Calu3 (cell line): ENCODE measurements at regions not wholly inside any gene's neighbourhood (a gene's known extent, or its start where the extent isn't known, plus 50 kb on each side); places are given as distances from the start of the nearest gene placed in this dataset.

ENCODE experiments used
- BruUV-seq: library from RNA; stranded (reverse); fragments of 400-500 nt; replicated peaks from 2 replicates; lab custom pipeline; 2021; lab: Mats Ljungman, UMichigan
- CTCF ChIA-PET: fragments of 300-600 bp; sonication (Branson Sonifier 250); formaldehyde crosslinking; loops from one replicate; lab custom pipeline; 2022; ENCODE audit warnings: antibody characterized with exemption; lab: Charles Lee
- DNase-seq: peaks from one replicate; pipeline ENCODE4 v3.0.0; 2022
- H3K27ac Mint-ChIP-seq: one replicate; pipeline ENCODE4 v1.8.0; 2022; ENCODE audit warnings: mixed read lengths; ENCODE audit not compliant: unreplicated experiment
- H3K27me3 Mint-ChIP-seq: one replicate; pipeline ENCODE4 v1.8.0; 2022; ENCODE audit warnings: mixed read lengths; ENCODE audit not compliant: unreplicated experiment
- H3K36me3 Mint-ChIP-seq: one replicate; pipeline ENCODE4 v1.8.0; 2022; ENCODE audit warnings: mild to moderate bottlenecking, moderate library complexity, mixed read lengths; ENCODE audit not compliant: insufficient read depth, unreplicated experiment
- H3K4me1 Mint-ChIP-seq: one replicate; pipeline ENCODE4 v1.8.0; 2022; ENCODE audit warnings: mild to moderate bottlenecking, low read depth, mixed read lengths; ENCODE audit not compliant: unreplicated experiment
- H3K4me3 Mint-ChIP-seq: one replicate; pipeline ENCODE4 v1.8.0; 2022; ENCODE audit warnings: mild to moderate bottlenecking, low read depth, moderate library complexity, mixed read lengths; ENCODE audit not compliant: unreplicated experiment
- H3K9me3 Mint-ChIP-seq: one replicate; pipeline ENCODE4 v1.8.0; 2022; ENCODE audit warnings: low read depth, mixed read lengths; ENCODE audit not compliant: unreplicated experiment
- CTCF ChIP-seq: fragments of 200-600 bp; IDR thresholded peaks from one replicate; pipeline ENCODE4 v1.8.0; 2022; ENCODE audit warnings: antibody characterized with exemption; ENCODE audit not compliant: unreplicated experiment
- intact Hi-C: fragments of 100-400 bp; cut with micrococcal nuclease; formaldehyde crosslinking; loops from one replicate; pipeline ENCODE4 v1.10.0; 2022; ENCODE audit not compliant: unreplicated experiment

DNA sequence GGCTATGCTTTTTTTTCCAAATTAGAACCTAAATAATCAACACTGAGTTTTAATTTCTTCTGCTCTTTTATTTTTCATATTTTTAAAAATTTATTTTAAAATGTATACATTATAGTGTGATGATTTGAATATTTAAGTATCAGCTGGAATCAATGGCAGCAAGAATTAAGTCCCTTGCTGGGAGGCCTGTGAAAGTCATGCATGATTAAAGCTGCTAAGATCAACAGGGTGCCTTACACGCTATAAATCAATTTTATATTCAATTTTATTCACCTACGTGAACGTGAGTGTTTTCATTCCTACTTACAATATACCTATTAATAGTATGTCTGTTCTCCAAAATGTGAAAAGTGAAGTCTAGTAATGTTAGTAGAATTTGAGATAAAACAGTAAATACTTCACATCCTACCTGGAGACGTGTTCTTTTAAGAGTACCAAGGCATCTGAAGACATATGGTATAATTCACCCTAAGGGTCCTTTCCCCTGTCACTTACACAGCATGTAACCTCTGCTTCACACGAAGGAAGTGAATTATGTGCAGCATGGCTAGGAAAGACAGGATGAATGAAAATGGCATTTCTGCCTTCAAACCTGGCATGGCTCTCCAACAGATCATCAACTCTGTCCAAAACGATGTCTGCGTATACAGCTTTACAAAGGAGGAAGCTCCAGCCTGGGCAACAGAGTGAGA lies 640.4 kb upstream of the ROBO1 start:
- no peaks in the 10 kb centered on the region for H3K36me3 Mint-ChIP-seq
- no TSS peak for BruUV-seq
- CTCF ChIA-PET: no interaction called here

DNA sequence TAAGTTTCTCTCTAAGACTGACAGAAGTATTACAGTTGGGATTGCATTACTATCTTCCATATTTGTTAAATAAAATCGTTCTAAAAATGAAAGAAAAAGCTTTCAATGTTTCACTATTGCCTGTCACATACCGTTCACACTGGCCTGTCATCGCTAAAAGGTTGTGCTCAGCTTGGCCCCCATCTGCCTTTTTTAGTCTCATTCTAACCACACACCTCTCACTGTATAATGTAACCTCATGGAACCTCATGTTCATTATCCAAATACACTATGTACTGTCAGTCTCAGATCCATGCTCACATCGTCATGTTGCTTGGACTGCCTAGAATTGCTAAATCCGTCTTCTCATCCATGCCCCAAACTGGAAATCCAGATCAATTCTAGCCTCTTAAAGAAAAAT lies 637.8 kb upstream of the ROBO1 start:
- intact Hi-C loops: no loop called here
- TF ChIP-seq CTCF: no peak
- H3K4me3 Mint-ChIP-seq: no peak overlapping the region
- H3K36me3 Mint-ChIP-seq: no peaks in the 10 kb centered on the region
- BruUV-seq: no TSS peak
- H3K4me1 Mint-ChIP-seq: no peaks in the 10 kb centered on the region
- H3K27me3 Mint-ChIP-seq: no peaks in the 10 kb centered on the region
- CTCF ChIA-PET: no interaction called here
- DNase-seq: no peak
- H3K27ac Mint-ChIP-seq: no peak overlapping the region
- no peaks in the 10 kb centered on the region for H3K9me3 Mint-ChIP-seq

More for the DNA sequence above, 640.4 kb upstream of the ROBO1 start:
- H3K9me3 Mint-ChIP-seq: no peaks in the 10 kb centered on the region
- no peak overlapping the region for H3K4me3 Mint-ChIP-seq
- H3K4me1 Mint-ChIP-seq: no peaks in the 10 kb centered on the region
- H3K27me3 Mint-ChIP-seq: no peaks in the 10 kb centered on the region
- no peak for TF ChIP-seq CTCF
- H3K27ac Mint-ChIP-seq: no peak overlapping the region
- DNase-seq: no peak
- intact Hi-C loops: no loop called here

DNA sequence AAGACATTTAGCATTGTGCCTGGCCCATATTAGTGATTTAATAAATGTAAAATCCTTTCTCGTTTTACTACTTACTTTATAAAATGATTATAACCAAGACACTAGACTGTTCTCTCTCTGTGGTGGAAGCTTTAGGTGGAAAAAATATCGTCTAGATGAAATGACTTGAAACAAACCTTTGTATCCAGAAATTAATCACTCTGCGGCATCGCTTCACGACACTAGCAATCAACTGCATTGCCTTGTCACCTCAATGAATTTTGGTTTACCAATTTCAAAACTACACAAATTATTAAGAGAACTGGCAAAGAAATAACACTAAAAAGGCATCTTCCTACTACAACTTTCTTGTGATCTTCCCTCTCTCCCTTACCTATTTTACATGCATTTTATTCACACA lies 627.2 kb upstream of the ROBO1 start:
- no peaks in the 10 kb centered on the region for H3K36me3 Mint-ChIP-seq
- no TSS peak for BruUV-seq
- H3K4me1 Mint-ChIP-seq: no peaks in the 10 kb centered on the region

GRCh38 chr3:80391573-80391972 lies 623.8 kb upstream of the ROBO1 start:
- CTCF ChIA-PET: no interaction called here
- DNase-seq: no peak
- BruUV-seq: no TSS peak
- intact Hi-C loops: no loop called here
- TF ChIP-seq CTCF: no peak
- H3K27ac Mint-ChIP-seq: no peak overlapping the region
- H3K36me3 Mint-ChIP-seq: no peaks in the 10 kb centered on the region
- no peak overlapping the region for H3K4me3 Mint-ChIP-seq
- H3K27me3 Mint-ChIP-seq: no peaks in the 10 kb centered on the region
- no peaks in the 10 kb centered on the region for H3K4me1 Mint-ChIP-seq
- H3K9me3 Mint-ChIP-seq: no peaks in the 10 kb centered on the region

More for the DNA sequence above, 627.2 kb upstream of the ROBO1 start:
- no peak overlapping the region for H3K4me3 Mint-ChIP-seq
- no peaks in the 10 kb centered on the region for H3K27me3 Mint-ChIP-seq
- CTCF ChIA-PET: no interaction called here
- H3K9me3 Mint-ChIP-seq: no peaks in the 10 kb centered on the region
- intact Hi-C loops: no loop called here
- no peak for TF ChIP-seq CTCF
- no peak for DNase-seq
- H3K27ac Mint-ChIP-seq: no peak overlapping the region
